ENCODE measurements at regions not wholly inside any gene's neighbourhood (a gene's known extent, or its start where the extent isn't known, plus 50 kb on each side); places are given as distances from the start of the nearest gene placed in this dataset.
"Not testable (repeated sequence)": the region's sequence is repeated elsewhere in the genome, so short reads cannot be mapped to it uniquely, and the experiment has no call there.

GRCh38 chr7:19969859-19970493 is 196.6 kb upstream of the TMEM196 start:
- Mint-ChIP-seq H3K27me3 (ENCODE audit: low read depth) (no peaks in the 10 kb centered on the region), H3K36me3 (ENCODE audit: low read depth) (no peaks in the 10 kb centered on the region), H3K4me1 (ENCODE audit: low read depth) (no peaks in the 10 kb centered on the region), H3K9me3 (no peaks in the 10 kb centered on the region), H3K27ac (no peak overlapping the region), H3K4me3 (ENCODE audit: low read depth) (no peak overlapping the region)
- intact Hi-C loops (cut with micrococcal nuclease) = no loop called here
- DNase-seq (ENCODE audit: low spot score) = no peak

GRCh38 chr7:19964246-19964645 is 190.8 kb upstream of the TMEM196 start:
- intact Hi-C loops (cut with micrococcal nuclease) = no loop called here
- Mint-ChIP-seq H3K4me3 (ENCODE audit: low read depth) (no peak overlapping the region), H3K27ac (no peak overlapping the region), H3K9me3 (no peaks in the 10 kb centered on the region), H3K4me1 (ENCODE audit: low read depth) (no peaks in the 10 kb centered on the region), H3K36me3 (ENCODE audit: low read depth) (no peaks in the 10 kb centered on the region), H3K27me3 (ENCODE audit: low read depth) (no peaks in the 10 kb centered on the region)
- no peak for DNase-seq (ENCODE audit: low spot score)

- Mint-ChIP-seq H3K4me1 (ENCODE audit: low read depth) (no peaks in the 10 kb centered on the region), H3K9me3 (no peaks in the 10 kb centered on the region), H3K27me3 (ENCODE audit: low read depth) (no peaks in the 10 kb centered on the region), H3K36me3 (ENCODE audit: low read depth) (no peaks in the 10 kb centered on the region), H3K4me3 (ENCODE audit: low read depth) (no peak overlapping the region), H3K27ac (no peak overlapping the region)
- DNase-seq (ENCODE audit: low spot score) = no peak
- intact Hi-C loops (cut with micrococcal nuclease) = no loop called here
Observed at GRCh38 chr7:19963695-19964094, 190.3 kb upstream of the TMEM196 start.

GRCh38 chr7:19958309-19958896 is 185.0 kb upstream of the TMEM196 start:
- no peak for DNase-seq (ENCODE audit: low spot score)
- H3K27me3 Mint-ChIP-seq (ENCODE audit: low read depth) = no peaks in the 10 kb centered on the region
- intact Hi-C loops (cut with micrococcal nuclease) = no loop called here
- no peak overlapping the region for H3K27ac Mint-ChIP-seq
- H3K4me3 Mint-ChIP-seq (ENCODE audit: low read depth) = no peak overlapping the region
- H3K4me1 Mint-ChIP-seq (ENCODE audit: low read depth) = no peaks in the 10 kb centered on the region
- H3K9me3 Mint-ChIP-seq = peaks cover 5% of the 10 kb centered on the region
- no peaks in the 10 kb centered on the region for H3K36me3 Mint-ChIP-seq (ENCODE audit: low read depth)

GRCh38 chr7:19957664-19958063 is 184.2 kb upstream of the TMEM196 start:
- Mint-ChIP-seq H3K4me3 (ENCODE audit: low read depth) (no peak overlapping the region), H3K4me1 (ENCODE audit: low read depth) (no peaks in the 10 kb centered on the region), H3K27me3 (ENCODE audit: low read depth) (no peaks in the 10 kb centered on the region), H3K36me3 (ENCODE audit: low read depth) (no peaks in the 10 kb centered on the region), H3K9me3 (peaks cover 9% of the 10 kb centered on the region), H3K27ac (no peak overlapping the region)
- DNase-seq (ENCODE audit: low spot score) = no peak
- intact Hi-C loops (cut with micrococcal nuclease) = no loop called here

GRCh38 chr7:19954166-19954565 is 180.7 kb upstream of the TMEM196 start:
- H3K36me3 Mint-ChIP-seq (ENCODE audit: low read depth); DNase-seq (ENCODE audit: low spot score); intact Hi-C loops (cut with micrococcal nuclease); H3K27me3 Mint-ChIP-seq (ENCODE audit: low read depth); H3K4me1 Mint-ChIP-seq (ENCODE audit: low read depth); H3K27ac Mint-ChIP-seq; H3K4me3 Mint-ChIP-seq (ENCODE audit: low read depth): not testable (repeated sequence)
- H3K9me3 Mint-ChIP-seq = peaks cover 20% of the 10 kb centered on the region

- H3K9me3 Mint-ChIP-seq = peaks cover 25% of the 10 kb centered on the region
- H3K27me3 Mint-ChIP-seq (ENCODE audit: low read depth); H3K27ac Mint-ChIP-seq; intact Hi-C loops (cut with micrococcal nuclease); H3K36me3 Mint-ChIP-seq (ENCODE audit: low read depth); H3K4me3 Mint-ChIP-seq (ENCODE audit: low read depth); H3K4me1 Mint-ChIP-seq (ENCODE audit: low read depth); DNase-seq (ENCODE audit: low spot score): not testable (repeated sequence)
Observed at GRCh38 chr7:19953411-19953810, 180.0 kb upstream of the TMEM196 start.

- H3K36me3 Mint-ChIP-seq (ENCODE audit: low read depth) = no peaks in the 10 kb centered on the region
- H3K9me3 Mint-ChIP-seq = peaks cover 17% of the 10 kb centered on the region
- H3K4me1 Mint-ChIP-seq (ENCODE audit: low read depth) = no peaks in the 10 kb centered on the region
Observed at GRCh38 chr7:19948160-19948559, 174.7 kb upstream of the TMEM196 start.

GRCh38 chr7:19944363-19945120 is 171.1 kb upstream of the TMEM196 start:
- H3K4me1 Mint-ChIP-seq (ENCODE audit: low read depth) = no peaks in the 10 kb centered on the region
- no peak overlapping the region for H3K4me3 Mint-ChIP-seq (ENCODE audit: low read depth)
- peaks cover 4% of the 10 kb centered on the region for H3K9me3 Mint-ChIP-seq
- no peak for DNase-seq (ENCODE audit: low spot score)
- H3K36me3 Mint-ChIP-seq (ENCODE audit: low read depth) = no peaks in the 10 kb centered on the region
- intact Hi-C loops (cut with micrococcal nuclease) = no loop called here
- no peak overlapping the region for H3K27ac Mint-ChIP-seq
- no peaks in the 10 kb centered on the region for H3K27me3 Mint-ChIP-seq (ENCODE audit: low read depth)

More at GRCh38 chr7:19948160-19948559, 174.7 kb upstream of the TMEM196 start:
- Mint-ChIP-seq H3K27me3 (ENCODE audit: low read depth) (no peaks in the 10 kb centered on the region), H3K27ac (no peak overlapping the region), H3K4me3 (ENCODE audit: low read depth) (no peak overlapping the region)
- DNase-seq (ENCODE audit: low spot score) = no peak
- intact Hi-C loops (cut with micrococcal nuclease) = no loop called here

- no peaks in the 10 kb centered on the region for H3K36me3 Mint-ChIP-seq (ENCODE audit: low read depth)
- intact Hi-C loops (cut with micrococcal nuclease) = no loop called here
- no peak overlapping the region for H3K4me3 Mint-ChIP-seq (ENCODE audit: low read depth)
- peaks cover 8% of the 10 kb centered on the region for H3K9me3 Mint-ChIP-seq
- no peaks in the 10 kb centered on the region for H3K27me3 Mint-ChIP-seq (ENCODE audit: low read depth)
- no peaks in the 10 kb centered on the region for H3K4me1 Mint-ChIP-seq (ENCODE audit: low read depth)
- no peak for DNase-seq (ENCODE audit: low spot score)
- no peak overlapping the region for H3K27ac Mint-ChIP-seq
Observed at GRCh38 chr7:19939746-19940145, 166.3 kb upstream of the TMEM196 start.

- Mint-ChIP-seq H3K36me3 (ENCODE audit: low read depth) (no peaks in the 10 kb centered on the region), H3K4me1 (ENCODE audit: low read depth) (peaks cover 3% of the 10 kb centered on the region), H3K9me3 (peaks cover 18% of the 10 kb centered on the region), H3K27ac (no peak overlapping the region), H3K27me3 (ENCODE audit: low read depth) (no peaks in the 10 kb centered on the region), H3K4me3 (ENCODE audit: low read depth) (no peak overlapping the region)
- intact Hi-C loops (cut with micrococcal nuclease) = no loop called here
- no peak for DNase-seq (ENCODE audit: low spot score)
Observed at GRCh38 chr7:19932549-19933249, 159.3 kb upstream of the TMEM196 start.

GRCh38 chr7:19930851-19931250 is 157.4 kb upstream of the TMEM196 start:
- Mint-ChIP-seq H3K4me1 (ENCODE audit: low read depth) (peaks cover 3% of the 10 kb centered on the region), H3K9me3 (peaks cover 13% of the 10 kb centered on the region), H3K36me3 (ENCODE audit: low read depth) (no peaks in the 10 kb centered on the region), H3K27me3 (ENCODE audit: low read depth) (no peaks in the 10 kb centered on the region), H3K4me3 (ENCODE audit: low read depth) (no peak overlapping the region), H3K27ac (no peak overlapping the region)
- no peak for DNase-seq (ENCODE audit: low spot score)
- intact Hi-C loops (cut with micrococcal nuclease) = no loop called here

- intact Hi-C loops (cut with micrococcal nuclease) = no loop called here
- Mint-ChIP-seq H3K27ac (no peak overlapping the region), H3K9me3 (peaks cover 13% of the 10 kb centered on the region), H3K4me3 (ENCODE audit: low read depth) (no peak overlapping the region), H3K4me1 (ENCODE audit: low read depth) (peaks cover 3% of the 10 kb centered on the region), H3K36me3 (ENCODE audit: low read depth) (no peaks in the 10 kb centered on the region), H3K27me3 (ENCODE audit: low read depth) (no peaks in the 10 kb centered on the region)
- no peak for DNase-seq (ENCODE audit: low spot score)
Observed at GRCh38 chr7:19930051-19930450, 156.6 kb upstream of the TMEM196 start.
